IMR-90 (cell line): ENCODE measurements at regions not wholly inside any gene's neighbourhood (a gene's known extent, or its start where the extent isn't known, plus 50 kb on each side); places are given as distances from the start of the nearest gene placed in this dataset.

Experiments
- ATAC-seq: fragments of 200-7000 bp; cut with Tn5 transposase; 2 replicates; pipeline ENCODE4 v1.9.1; 2020; ENCODE audit warnings: low read depth, mild to moderate bottlenecking, moderate library complexity
- BruUV-seq: library from RNA; stranded (reverse); fragments of 400-500 nt; replicated peaks from 2 replicates; lab custom pipeline; 2021; lab: Mats Ljungman, UMichigan
- CTCF ChIA-PET: fragments of 300-600 bp; formaldehyde crosslinking; extraction: SDS; loops from one replicate; lab custom pipeline; 2021; ENCODE audit warnings: antibody characterized with exemption; lab: Yijun Ruan, JAX
- POLR2A ChIA-PET: fragments of 300-600 bp; sonication (Branson Sonifier 250); formaldehyde crosslinking; loops from one replicate; lab custom pipeline; 2022; ENCODE audit warnings: antibody characterized with exemption; ENCODE audit not compliant: unreplicated experiment; lab: Charles Lee
- DNase-seq: peaks from one replicate; pipeline ENCODE4 v3.0.0; 2013
- H2AFZ ChIP-seq: replicated peaks from 2 replicates; pipeline ENCODE3; 2013; ENCODE audit warnings: low read length, mild to moderate bottlenecking; ENCODE audit not compliant: poor library complexity
- H2AK5ac ChIP-seq: 2 replicates; pipeline ENCODE4 v1.6.1; 2013; ENCODE audit warnings: low read depth, low read length, inconsistent platforms
- H2AK9ac ChIP-seq: replicated peaks from 2 replicates; pipeline ENCODE3; 2013; ENCODE audit warnings: mild to moderate bottlenecking, low read depth, low read length, moderate library complexity; ENCODE audit not compliant: poor library complexity
- H2BK120ac ChIP-seq: 2 replicates; pipeline ENCODE4 v1.6.1; 2013; ENCODE audit warnings: low read depth, low read length, inconsistent platforms
- H2BK15ac ChIP-seq: 3 replicates; pipeline ENCODE4 v1.6.1; 2013; ENCODE audit warnings: low read depth, low read length, inconsistent platforms
- H2BK20ac ChIP-seq: 2 replicates; pipeline ENCODE4 v1.6.1; 2013; ENCODE audit warnings: low read depth, mild to moderate bottlenecking, inconsistent platforms, low read length, moderate library complexity
- H2BK5ac ChIP-seq: 2 replicates; pipeline ENCODE4 v1.6.1; 2013; ENCODE audit warnings: mild to moderate bottlenecking, low read depth, low read length, inconsistent platforms; ENCODE audit not compliant: poor library complexity, severe bottlenecking
- H3K14ac ChIP-seq: replicated peaks from 2 replicates; pipeline ENCODE4 v1.6.1; 2013; ENCODE audit warnings: low read depth, low read length, inconsistent platforms
- H3K18ac ChIP-seq: 2 replicates; pipeline ENCODE4 v1.6.1; 2013; ENCODE audit warnings: low read depth, low read length, control low read depth
- H3K23ac ChIP-seq: 2 replicates; pipeline ENCODE4 v1.6.1; 2013; ENCODE audit warnings: low read depth, low read length, inconsistent platforms
- H3K27ac ChIP-seq: 2 replicates; pipeline ENCODE4 v1.5.1; 2013; ENCODE audit warnings: mild to moderate bottlenecking, control low read depth, low read length; ENCODE audit not compliant: insufficient read depth
- H3K27me3 ChIP-seq: 2 replicates; pipeline ENCODE4 v1.6.1; 2013; ENCODE audit warnings: low read length; ENCODE audit not compliant: control insufficient read depth, insufficient read depth
- H3K36me3 ChIP-seq: 2 replicates; pipeline ENCODE4 v1.6.1; 2013; ENCODE audit warnings: low read length, mixed read lengths; ENCODE audit not compliant: control insufficient read depth, insufficient read depth
- H3K4ac ChIP-seq: 2 replicates; pipeline ENCODE4 v1.6.1; 2013; ENCODE audit warnings: low read depth, low read length, inconsistent platforms
- H3K4me1 ChIP-seq: 2 replicates; pipeline ENCODE4 v1.6.1; 2013; ENCODE audit warnings: low read length, mixed read lengths; ENCODE audit not compliant: control insufficient read depth, insufficient read depth
- H3K4me2 ChIP-seq: 2 replicates; pipeline ENCODE4 v1.6.1; 2013; ENCODE audit warnings: low read depth, mild to moderate bottlenecking, control low read depth, low read length, moderate library complexity
- H3K4me3 ChIP-seq: 2 replicates; pipeline ENCODE4 v1.5.1; 2013; ENCODE audit warnings: low read depth, mild to moderate bottlenecking, control low read depth, low read length, moderate library complexity; ENCODE audit not compliant: insufficient read depth
- H3K56ac ChIP-seq: 2 replicates; pipeline ENCODE4 v1.6.1; 2013; ENCODE audit warnings: low read length, inconsistent platforms; ENCODE audit not compliant: insufficient read depth; ENCODE audit errors: extremely low read depth
- H3K79me1 ChIP-seq, 2 experiments: 2 replicates each; pipeline ENCODE4 v1.6.1; 2013; ENCODE audit warnings: low read length in 2 of 2, inconsistent platforms in 1 of 2, low read depth in 1 of 2
- H3K9ac ChIP-seq: 2 replicates; pipeline ENCODE4 v1.6.1; 2013; ENCODE audit warnings: low read depth, low read length, control low read depth
- H3K9me1 ChIP-seq: 2 replicates; pipeline ENCODE4 v1.6.1; 2013; ENCODE audit warnings: low read length, inconsistent platforms; ENCODE audit not compliant: insufficient read depth
- H3K9me3 ChIP-seq: 2 replicates; pipeline ENCODE4 v1.6.1; 2013; ENCODE audit warnings: low read length; ENCODE audit not compliant: control insufficient read depth, insufficient read depth
- H4K20me1 ChIP-seq: 2 replicates; pipeline ENCODE4 v1.6.1; 2013; ENCODE audit warnings: low read length, inconsistent platforms; ENCODE audit not compliant: insufficient read depth
- H4K5ac ChIP-seq: 2 replicates; pipeline ENCODE4 v1.6.1; 2013; ENCODE audit warnings: mild to moderate bottlenecking, low read depth, low read length, control low read depth
- H4K8ac ChIP-seq, 2 experiments: 2 replicates each; pipeline ENCODE4 v1.6.1; 2013; ENCODE audit warnings: low read depth in 2 of 2, low read length in 2 of 2, control low read depth in 1 of 2, inconsistent platforms in 1 of 2
- H4K91ac ChIP-seq: 2 replicates; pipeline ENCODE4 v1.6.1; 2013; ENCODE audit warnings: low read depth, low read length, inconsistent platforms; ENCODE audit not compliant: insufficient read depth
- BHLHE40 ChIP-seq: fragments of 150-350 bp; IDR thresholded peaks from 2 replicates; pipeline ENCODE4 v1.6.1; 2016; ENCODE audit warnings: mild to moderate bottlenecking, low read depth, low read length
- CHD1 ChIP-seq: IDR thresholded peaks from 2 replicates; pipeline ENCODE4 v1.6.1; 2012; ENCODE audit warnings: low read depth, low read length, improper control_type of control experiment
- CTCF ChIP-seq: conservative IDR thresholded peaks from 2 replicates; pipeline ENCODE4 v1.5.1; 2012; ENCODE audit warnings: mild to moderate bottlenecking, low read depth, low read length, improper control_type of control experiment
- MAFK ChIP-seq: IDR thresholded peaks from 2 replicates; pipeline ENCODE4 v1.6.1; 2012; ENCODE audit warnings: low read depth, low read length, improper control_type of control experiment
- NFE2L2 ChIP-seq: fragments of 150-350 bp; IDR thresholded peaks from 2 replicates; pipeline ENCODE4 v1.6.1; 2016; ENCODE audit warnings: low read depth, mild to moderate bottlenecking, low read length
- RCOR1 ChIP-seq: IDR thresholded peaks from 2 replicates; pipeline ENCODE4 v1.6.1; 2012; ENCODE audit warnings: mild to moderate bottlenecking, low read length, improper control_type of control experiment; ENCODE audit not compliant: insufficient replicate concordance
- USF2 ChIP-seq: fragments of 150-350 bp; IDR thresholded peaks from 2 replicates; pipeline ENCODE4 v1.6.1; 2017; ENCODE audit warnings: mild to moderate bottlenecking, antibody characterized with exemption, low read length, low read depth
- WGBS, 2 experiments: methylation state at CpG; one replicate each; pipeline versions ENCODE4 v1.1.5 to v1.1.7; 2013; ENCODE audit warnings: missing lambda C conversion rate in 2 of 2; ENCODE audit not compliant: insufficient read length in 1 of 2; ENCODE audit errors: extremely low coverage in 2 of 2; 5-methylcytosine and 5-hydroxymethylcytosine counted together
- dilution Hi-C: fragments of 300-500 bp; cut with HindIII; formaldehyde crosslinking; loops from one replicate; pipeline ENCODE4 v1.14.3; 2018; ENCODE audit warnings: low sequenced_read_pairs; ENCODE audit not compliant: unreplicated experiment
- in situ Hi-C: fragments of 300-500 bp; cut with MboI; formaldehyde crosslinking; loops from 3 replicates; pipeline ENCODE4 v1.14.3; 2019; ENCODE audit warnings: low sequenced_read_pairs, inconsistent platforms, mixed read lengths
- intact Hi-C: fragments of 100-400 bp; cut with micrococcal nuclease; formaldehyde crosslinking; loops from 2 replicates; pipeline ENCODE4 v1.10.0; 2022

GRCh38 chr7:84364708-84365107 is 170.1 kb upstream of the SEMA3A start:
- H2AK9ac ChIP-seq, result no peak overlapping the region
- H3K4me1 ChIP-seq, result peaks cover 7% of the 10 kb centered on the region
- H3K56ac ChIP-seq, result no peak overlapping the region
- no peak overlapping the region for H4K5ac ChIP-seq
- peak overlapping the region; percentile 9; the same call in 1 of the 2 replicates for H2BK120ac ChIP-seq
- TF ChIP-seq CTCF, result no peak
- TF ChIP-seq BHLHE40, result no peak
- no peak for TF ChIP-seq NFE2L2
- TF ChIP-seq MAFK, result no peak
- TF ChIP-seq USF2, result no peak
- TF ChIP-seq CHD1, result no peak
- no peak for TF ChIP-seq RCOR1
- no peak overlapping the region for H3K4ac ChIP-seq
- no peak overlapping the region for H3K4me3 ChIP-seq
- H3K4me2 ChIP-seq, result no peak overlapping the region; the same call in 1 of the 2 replicates
- 29% methylated on average over 1 of the region's 1 CpG; no CpG with 5 or more reads in 1 of the 2 experiments for WGBS, 2 experiments
- H2BK5ac ChIP-seq, result peak overlapping the region; percentile 59
- no peak overlapping the region for H3K27ac ChIP-seq
- no peaks in the 10 kb centered on the region for H4K20me1 ChIP-seq
- in situ Hi-C loops, result no loop called here
- no peaks in the 10 kb centered on the region for H3K9me3 ChIP-seq
- no TSS peak for BruUV-seq
- H2BK20ac ChIP-seq, result no peak overlapping the region
- H2AFZ ChIP-seq, result no peak overlapping the region
- H4K91ac ChIP-seq, result no peak overlapping the region
- no peak overlapping the region for H4K8ac ChIP-seq
- H3K36me3 ChIP-seq, result no peaks in the 10 kb centered on the region
- no peaks in the 10 kb centered on the region for H3K27me3 ChIP-seq
- H3K23ac ChIP-seq, result no peak overlapping the region
- CTCF ChIA-PET, result interaction anchor here (0.7 kb wide), 1 partner anchor 169 kb away, joined by 4 read pairs; no protein-coding TSS in a partner anchor
- H2AK5ac ChIP-seq, result no peak overlapping the region
- H2BK15ac ChIP-seq, result no peak overlapping the region
- intact Hi-C loops, result no loop called here
- peak overlapping the region; percentile 56; the same call in 1 of the 2 replicates for H3K9ac ChIP-seq
- POLR2A ChIA-PET, result interaction anchor here (0.6 kb wide), 1 partner anchor 199 kb away, joined by 3 read pairs; no protein-coding TSS in a partner anchor
- dilution Hi-C loops, result no loop called here
- no peaks in the 10 kb centered on the region for H3K79me1 ChIP-seq
- no peaks in the 10 kb centered on the region for H3K9me1 ChIP-seq
- H3K18ac ChIP-seq, result no peak overlapping the region
- DNase-seq (peak; percentile 57), ATAC-seq (peak; percentile 80)
- no peak overlapping the region for H3K14ac ChIP-seq
